ENCODE measurements at regions not wholly inside any gene's neighbourhood (a gene's known extent, or its start where the extent isn't known, plus 50 kb on each side); places are given as distances from the start of the nearest gene placed in this dataset.

GRCh38 chr4:188780028-188780427, 640.8 kb downstream of the TRIML1 start:
- TF ChIP-seq EZH2phosphoT487 (IDR thresholded peaks at IDR 0.05; ENCODE audit: low read length) (no peak), CTCF (IDR thresholded peaks at IDR 0.05; ENCODE audit: low read length) (no peak), EZH2 (optimal IDR thresholded peaks at IDR 0.05; ENCODE audit: low read depth, low read length) (no peak)
